Skeletal muscle cell (primary cell): ENCODE measurements at regions not wholly inside any gene's neighbourhood (a gene's known extent, or its start where the extent isn't known, plus 50 kb on each side); places are given as distances from the start of the nearest gene placed in this dataset.

Source experiments
- DNase-seq: peaks from one replicate; pipeline ENCODE4 v3.0.0-alpha.2; 2010; ENCODE audit warnings: low read depth
- H3K4me3 ChIP-seq: 2 replicates; pipeline ENCODE4 v1.5.1; 2011; ENCODE audit warnings: low read depth, mild to moderate bottlenecking, control low read depth, low read length, moderate library complexity

DNA sequence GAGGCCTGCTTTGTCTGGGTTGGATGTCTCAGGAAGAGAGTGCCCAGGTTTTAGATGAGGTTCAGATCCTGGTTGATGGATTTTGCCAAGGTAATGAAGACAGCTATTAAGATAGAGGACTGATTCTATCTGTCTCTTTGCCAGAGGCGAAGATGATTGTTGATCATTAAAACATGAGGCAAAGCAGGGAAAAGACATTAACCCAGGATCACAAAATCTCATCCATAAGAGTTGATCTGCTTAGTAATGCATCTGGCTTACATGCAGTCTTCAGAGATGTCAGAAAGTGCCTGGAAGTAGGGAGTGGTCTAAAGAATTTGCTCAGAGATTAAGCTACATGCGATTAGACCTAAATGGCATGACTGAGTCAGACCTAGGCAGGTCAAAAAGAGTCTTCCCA, 229.6 kb upstream of the PLD5 start:
- no peak for DNase-seq
- H3K4me3 ChIP-seq: no peak overlapping the region

DNA sequence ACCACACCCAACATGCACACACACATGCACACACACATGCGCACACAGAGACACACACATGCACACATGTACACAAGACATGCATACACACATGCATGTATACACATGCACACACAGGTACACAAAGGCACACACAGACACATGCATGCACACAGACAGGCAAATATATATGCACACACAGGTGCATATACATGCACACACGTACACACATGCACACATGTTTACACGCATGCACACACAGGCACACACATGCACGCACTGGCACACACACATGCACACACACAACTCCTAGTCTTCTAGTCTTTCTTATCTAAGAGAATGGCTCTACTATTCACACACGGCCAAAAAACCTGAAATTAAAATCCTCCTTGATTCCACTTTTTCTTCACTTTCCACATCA, 222.7 kb upstream of the PLD5 start:
- no peak overlapping the region for H3K4me3 ChIP-seq
- DNase-seq: no peak

DNA sequence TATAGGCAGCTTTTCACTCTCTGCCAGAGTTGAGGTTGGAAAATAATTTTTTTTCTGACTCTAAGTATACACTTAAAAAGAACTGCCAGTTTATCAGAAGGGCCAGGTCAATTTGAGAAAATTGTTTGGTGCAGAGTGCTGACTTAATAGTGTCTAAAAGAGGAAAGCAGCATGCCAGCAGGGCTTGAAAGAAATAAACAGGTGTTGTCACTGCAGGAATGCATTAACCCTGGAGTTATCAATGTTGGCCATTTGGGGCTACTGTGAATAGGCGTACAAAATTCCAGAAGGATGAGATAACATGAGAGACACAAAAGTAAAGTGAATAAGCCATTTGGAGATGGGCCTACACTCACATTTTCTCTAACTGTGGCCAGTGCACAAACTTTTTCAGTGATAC, 220.6 kb upstream of the PLD5 start:
- peak; percentile 16 for DNase-seq
- no peak overlapping the region for H3K4me3 ChIP-seq

DNA sequence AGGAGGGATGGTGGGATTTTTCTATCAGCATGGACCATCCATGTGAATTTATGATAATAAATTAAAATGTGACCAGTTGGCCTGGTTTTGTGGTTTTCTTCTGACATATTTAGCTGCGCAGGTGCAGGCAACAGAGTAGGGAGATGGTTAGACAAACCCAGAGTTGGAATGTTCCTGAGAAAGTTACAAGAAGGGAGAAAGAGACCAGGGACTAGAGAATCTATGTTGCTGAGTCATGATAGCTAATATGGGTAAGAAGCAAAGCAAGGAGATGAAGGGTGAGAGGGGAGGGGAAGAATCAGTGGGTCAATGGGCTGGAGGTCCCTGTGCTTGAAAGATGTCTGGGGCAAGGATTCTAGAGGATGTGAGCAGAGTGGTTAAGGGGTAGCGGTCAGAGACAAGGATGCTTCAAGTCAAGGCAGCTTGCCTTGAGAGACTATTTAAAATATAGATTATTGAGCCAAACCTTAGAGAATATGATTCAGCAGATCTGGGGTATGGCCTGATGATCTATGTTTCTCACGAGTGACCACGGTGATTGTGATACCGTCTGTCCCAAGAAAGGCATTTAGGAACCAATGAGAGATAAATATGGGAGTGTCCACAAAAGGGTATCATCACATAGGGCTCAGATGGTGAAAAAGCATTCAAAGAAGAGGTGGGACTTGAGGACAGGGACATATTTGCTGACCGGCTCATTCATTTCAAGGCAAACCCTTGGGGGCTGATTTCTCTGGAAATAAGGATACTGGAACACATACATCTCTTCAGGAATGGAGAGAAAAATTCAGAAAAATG, 219.7 kb upstream of the PLD5 start:
- DNase-seq: peak; percentile 22
- H3K4me3 ChIP-seq: no peak overlapping the region

DNA sequence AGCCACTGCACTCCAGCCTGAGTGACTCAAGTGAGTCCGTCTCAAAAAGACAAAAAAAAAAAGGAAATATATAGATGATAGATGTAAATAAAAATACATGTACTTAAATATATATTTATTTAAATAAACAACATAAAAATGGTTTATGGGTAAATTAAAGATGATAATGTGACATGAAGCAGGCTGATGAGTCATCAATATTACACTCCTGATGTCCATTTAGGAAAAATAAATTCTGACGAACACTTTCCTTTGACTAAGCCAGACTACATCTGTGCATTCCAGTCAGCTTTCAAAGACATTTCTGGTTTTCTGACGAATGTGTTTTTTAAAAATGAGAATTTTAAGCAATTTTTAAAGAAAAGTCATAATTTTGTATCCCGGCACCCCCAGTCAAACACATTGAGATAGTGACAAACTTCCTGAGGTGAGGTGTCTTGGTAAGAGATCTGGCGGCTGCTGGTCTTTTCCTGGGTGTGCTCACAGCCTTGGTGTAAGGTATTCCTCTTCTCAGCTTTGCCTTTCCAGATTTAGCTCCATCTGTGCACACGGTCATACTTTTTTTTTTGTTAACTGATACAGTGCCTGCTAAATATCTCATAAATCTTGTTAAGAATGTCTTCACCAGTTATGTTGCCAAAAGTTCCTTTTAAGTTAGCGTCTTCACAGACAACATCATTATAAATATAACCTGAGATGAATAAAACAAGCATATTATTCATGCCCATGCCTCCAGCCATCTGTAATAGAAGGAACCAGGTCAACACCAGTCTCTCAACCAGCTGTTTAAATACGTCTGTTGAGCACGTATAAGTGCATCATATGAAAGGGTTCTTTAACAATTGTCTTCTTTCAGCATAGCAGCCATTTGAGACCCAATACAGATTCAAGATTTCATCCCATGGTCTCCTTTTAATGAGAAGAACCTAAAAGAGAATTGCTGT, 214.5 kb upstream of the PLD5 start:
- no peak overlapping the region for H3K4me3 ChIP-seq
- peak; percentile 2 for DNase-seq

DNA sequence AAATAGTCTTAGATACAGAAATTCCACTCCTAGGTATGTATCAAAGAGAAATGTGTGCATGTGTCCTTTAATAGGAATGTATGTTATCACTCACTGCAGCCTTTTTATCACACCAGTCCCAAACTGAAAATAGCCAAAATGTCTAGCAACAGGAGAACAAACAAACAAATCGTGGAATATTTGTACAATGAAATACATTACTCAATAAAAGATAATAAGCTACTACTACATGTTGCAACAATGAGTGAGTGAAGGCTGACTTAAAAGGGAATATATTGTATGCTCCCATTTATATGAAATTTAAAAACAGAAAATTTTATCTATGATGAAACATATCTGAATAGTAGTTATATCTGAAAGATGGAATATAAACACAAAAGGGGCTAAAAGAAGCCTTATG, 212.1 kb upstream of the PLD5 start:
- no peak overlapping the region for H3K4me3 ChIP-seq
- DNase-seq: no peak

DNA sequence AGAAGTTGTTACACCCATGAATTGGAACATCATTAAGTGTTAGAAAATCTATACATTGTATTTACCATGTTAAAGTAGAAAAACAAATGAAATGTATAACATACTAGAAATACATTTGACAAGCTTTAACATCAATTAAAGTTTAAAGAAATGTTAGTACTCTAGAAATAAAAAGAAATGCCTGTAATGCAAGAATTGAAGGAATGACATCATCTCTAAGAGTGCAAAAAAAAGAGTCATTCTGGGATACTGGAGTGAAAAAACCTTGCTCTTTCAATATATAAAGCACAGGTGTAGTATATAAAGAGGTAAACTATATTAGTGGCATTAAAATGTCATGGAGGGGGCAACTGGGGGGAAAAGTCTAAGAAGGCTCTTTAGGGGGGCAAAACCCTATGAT, 210.8 kb upstream of the PLD5 start:
- no peak for DNase-seq
- no peak overlapping the region for H3K4me3 ChIP-seq

DNA sequence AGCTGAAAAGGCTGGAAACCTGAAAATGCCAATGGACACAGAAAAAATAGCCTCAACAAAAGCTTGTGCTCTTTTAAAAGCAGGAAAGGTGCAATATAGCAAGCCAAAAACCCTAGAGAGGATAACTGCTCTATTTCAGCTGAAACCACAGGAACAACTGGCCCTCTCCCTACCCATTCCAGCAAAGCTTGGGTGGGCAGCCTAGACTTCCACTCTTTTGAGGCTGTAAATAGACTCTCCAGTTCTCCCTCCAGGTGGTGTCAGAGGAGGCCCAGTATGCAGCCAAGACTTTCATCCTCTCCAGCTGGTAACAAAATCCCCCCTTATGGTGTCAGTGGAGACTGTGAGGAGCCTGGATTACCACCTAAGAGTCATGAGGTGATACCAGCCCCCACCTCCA, 206.9 kb upstream of the PLD5 start:
- no peak for DNase-seq
- no peak overlapping the region for H3K4me3 ChIP-seq

DNA sequence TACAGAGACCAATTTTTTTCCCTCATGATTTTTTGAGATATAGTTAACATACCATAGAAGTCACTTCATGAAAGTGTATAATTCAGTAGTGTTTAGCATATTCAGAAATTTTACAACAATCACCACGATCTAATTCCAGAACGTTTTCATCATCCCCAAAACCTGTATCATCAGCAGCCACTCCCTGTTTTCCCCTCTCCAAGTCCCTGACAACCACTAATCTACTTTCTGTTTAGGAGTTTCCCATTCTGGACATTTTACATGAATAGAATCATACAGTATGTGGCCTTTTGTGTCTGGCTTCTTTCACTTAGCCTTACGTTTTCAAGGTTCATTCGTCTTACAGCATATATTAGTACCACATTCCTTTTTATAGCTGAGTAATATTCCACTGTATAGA, 204.2 kb upstream of the PLD5 start:
- H3K4me3 ChIP-seq: no peak overlapping the region
- no peak for DNase-seq

DNA sequence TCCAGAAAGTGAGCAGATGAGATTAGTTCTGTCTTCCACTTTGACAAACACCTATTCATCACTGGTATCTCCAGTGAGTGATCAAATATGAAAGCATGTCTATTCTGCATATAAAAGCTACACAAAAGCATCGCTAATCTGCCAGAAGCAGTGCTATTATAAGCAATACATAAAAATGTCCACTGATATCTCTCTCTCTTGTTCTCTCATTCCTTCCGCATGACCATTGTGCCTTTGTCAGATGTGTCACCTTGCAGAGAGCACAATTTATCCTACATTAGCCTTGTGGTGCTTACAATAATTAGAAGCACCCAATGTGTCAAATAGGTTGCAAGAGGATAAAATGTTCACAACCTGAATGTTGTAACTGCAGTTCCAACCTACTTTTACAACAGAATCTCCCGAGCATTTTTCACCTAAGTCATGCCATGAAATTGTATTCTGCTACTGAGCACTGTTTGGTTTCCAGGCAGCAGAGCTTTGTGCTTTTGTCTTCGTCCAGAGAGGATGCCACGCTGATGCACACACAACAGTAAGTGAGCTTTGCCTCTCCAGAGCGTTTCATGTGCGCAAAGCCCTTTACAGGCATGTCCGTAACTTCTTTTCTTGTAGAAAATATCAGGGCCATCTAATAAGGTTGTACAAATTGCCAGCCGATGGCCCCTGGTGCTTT, 198.7 kb upstream of the PLD5 start:
- H3K4me3 ChIP-seq: no peak overlapping the region
- no peak for DNase-seq

DNA sequence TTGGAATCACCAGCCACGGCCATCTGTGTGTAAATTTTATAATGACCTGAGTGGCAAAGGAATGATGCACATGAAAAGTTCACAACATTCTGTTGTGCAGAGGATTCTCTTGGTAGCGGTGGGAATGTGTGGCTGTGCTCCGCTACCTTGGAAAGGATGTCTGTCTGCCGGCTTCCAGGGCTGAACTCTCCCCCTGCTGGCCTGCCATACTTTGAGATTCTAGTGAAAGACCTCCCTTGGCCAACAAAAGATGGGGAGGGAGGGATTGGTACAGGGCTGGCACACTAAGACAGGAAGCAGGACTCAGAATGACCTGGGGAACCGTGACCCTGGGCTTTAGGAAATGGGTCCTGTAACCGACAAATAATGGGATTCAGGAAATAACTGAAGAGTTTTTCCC, 194.5 kb upstream of the PLD5 start:
- H3K4me3 ChIP-seq: no peak overlapping the region
- DNase-seq: no peak

DNA sequence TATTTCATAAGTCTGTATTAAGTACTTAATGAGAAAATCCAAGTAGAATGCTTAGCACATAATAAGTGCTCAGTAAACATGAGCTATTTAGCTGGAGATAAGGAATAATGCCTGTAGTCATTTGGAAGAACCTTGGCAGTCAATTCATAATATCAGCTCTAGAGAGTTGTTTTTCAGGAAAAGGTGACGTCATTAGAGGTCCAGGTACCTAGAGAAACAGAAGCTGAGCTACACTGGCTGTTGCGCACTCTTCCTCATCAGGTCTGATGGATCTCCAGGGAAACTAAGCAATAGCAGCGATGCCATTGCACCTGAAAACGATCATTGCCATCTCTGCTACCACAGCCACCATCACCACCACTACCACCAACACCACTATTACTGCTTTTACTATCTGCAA, 187.8 kb upstream of the PLD5 start:
- no peak for DNase-seq
- H3K4me3 ChIP-seq: no peak overlapping the region

DNA sequence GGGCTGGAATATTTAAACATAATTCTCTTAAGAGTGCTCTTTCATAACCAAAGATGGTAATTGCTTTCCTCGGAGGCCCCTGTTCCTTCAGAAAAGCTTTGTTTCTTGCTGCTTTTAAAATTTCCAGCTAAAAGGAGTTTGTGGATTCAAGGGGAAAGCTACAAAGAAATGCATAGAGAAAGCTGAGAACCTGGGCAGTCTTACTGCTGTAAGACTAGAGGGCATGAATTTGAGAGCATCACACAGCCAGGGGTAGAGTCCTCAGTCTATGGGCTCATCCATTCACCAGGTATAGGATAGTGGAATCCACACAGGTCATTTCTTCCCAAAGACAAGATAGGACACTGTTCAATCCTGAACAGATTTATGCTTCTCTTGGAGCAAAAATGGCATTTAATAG, 186.3 kb upstream of the PLD5 start:
- DNase-seq: no peak
- no peak overlapping the region for H3K4me3 ChIP-seq

DNA sequence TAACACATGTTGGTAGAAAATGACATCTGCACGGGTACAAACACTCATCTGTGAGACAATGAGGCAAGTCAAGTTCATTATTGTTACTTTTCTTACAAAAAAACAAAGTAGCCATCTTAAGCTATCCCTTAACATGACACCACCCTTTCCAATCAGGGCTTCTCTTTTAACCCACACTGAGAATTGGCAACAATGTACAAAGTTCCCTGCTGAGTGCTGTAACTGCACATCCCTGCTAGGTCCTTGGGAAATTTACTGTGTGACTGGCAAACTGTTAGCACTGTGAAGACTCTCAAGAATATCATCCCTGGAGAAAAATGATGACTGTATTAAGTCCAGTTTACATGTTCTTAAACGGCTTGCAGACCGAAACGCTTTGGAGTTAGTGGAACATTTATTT, 185.8 kb upstream of the PLD5 start:
- no peak for DNase-seq
- H3K4me3 ChIP-seq: no peak overlapping the region

DNA sequence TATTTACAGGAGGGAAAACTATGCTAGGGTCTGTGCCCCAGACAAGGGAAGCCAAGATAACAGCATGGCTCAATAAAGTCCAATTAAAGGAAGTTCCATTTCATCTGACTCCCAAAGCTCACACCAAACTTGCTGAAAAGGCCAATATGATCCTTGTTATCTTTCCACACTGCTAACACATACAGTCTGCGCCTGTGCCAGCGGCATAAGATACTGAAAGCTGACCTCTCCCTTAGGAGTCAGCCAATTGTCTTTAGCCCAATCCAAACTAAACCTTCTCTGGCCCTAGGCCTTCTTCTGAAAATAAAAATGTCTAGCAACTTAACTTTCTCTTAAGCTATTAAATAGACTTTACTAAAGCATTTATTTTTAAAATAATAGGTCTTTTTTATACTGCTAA, 179.0 kb upstream of the PLD5 start:
- H3K4me3 ChIP-seq: no peak overlapping the region
- no peak for DNase-seq

DNA sequence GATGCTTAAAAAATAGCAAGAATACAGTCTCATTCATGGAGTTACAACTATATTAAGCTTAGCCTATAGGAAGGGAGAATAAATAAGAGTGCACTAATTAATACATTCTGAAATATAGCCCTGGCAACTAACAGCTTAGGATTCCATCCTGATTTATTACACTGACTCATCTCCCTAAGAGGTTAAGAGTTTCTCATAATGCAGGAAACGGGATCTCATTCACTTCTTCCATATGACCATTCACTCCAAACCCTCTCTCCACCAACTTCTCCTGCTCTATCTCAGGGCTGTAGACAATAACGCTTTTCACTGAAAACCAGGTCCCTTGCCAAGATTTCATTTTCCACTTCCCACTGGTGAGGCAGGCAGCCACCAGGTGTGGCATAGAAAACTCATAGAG, 168.5 kb upstream of the PLD5 start:
- DNase-seq: no peak
- no peak overlapping the region for H3K4me3 ChIP-seq

DNA sequence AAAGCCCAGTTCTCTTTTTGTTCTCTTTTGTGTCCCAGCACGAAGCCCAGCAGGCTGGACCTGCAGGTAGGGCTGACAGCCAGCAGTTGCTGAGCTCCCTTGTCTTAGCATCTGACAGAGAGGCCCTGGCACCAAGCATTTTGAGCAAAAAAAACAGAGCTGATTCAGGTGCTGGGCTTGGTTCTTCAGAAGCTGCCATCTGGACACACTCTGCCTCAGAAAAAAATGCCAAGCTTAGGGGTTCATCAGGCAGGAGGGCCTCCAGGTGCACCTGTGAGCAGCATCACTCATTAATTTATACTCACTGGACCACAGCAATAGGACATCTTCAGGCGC, 167.1 kb upstream of the PLD5 start:
- no peak overlapping the region for H3K4me3 ChIP-seq
- no peak for DNase-seq

DNA sequence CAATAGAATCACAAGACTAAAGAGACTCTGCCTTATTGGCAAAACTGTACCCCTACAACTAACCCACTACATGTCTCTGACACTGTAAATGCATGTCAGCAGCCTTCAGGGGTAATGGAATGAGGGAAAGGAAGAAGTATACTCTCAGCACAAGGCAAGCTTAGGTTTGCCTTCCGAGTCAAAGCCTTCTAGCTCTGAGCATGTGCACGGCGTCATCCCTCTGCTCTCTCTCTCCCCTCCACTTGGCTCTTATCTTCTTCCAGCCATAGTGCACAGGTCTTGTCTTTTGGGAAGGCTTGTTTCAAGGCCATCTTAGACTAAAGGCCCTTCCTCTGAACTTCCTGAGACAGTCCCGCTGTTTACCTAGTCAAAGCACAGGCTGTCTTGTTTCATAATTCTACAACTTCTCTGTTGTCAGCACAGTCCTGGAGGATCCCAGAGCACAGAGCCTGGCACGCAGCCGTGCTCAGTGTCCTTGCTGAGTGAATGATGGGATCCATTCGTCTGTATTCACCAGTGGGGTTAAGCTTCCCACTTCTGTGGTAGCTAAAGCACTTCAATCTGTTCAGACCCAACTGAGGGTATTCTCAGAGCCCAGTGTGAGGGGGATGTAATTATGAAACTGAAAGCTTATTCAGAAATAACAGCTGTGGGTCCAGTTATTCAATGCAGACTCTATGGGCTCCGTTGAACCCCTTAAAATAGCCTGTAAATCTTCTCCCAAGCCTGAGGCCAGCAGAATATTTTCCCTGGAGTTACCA, 166.5 kb upstream of the PLD5 start:
- no peak overlapping the region for H3K4me3 ChIP-seq
- no peak for DNase-seq

DNA sequence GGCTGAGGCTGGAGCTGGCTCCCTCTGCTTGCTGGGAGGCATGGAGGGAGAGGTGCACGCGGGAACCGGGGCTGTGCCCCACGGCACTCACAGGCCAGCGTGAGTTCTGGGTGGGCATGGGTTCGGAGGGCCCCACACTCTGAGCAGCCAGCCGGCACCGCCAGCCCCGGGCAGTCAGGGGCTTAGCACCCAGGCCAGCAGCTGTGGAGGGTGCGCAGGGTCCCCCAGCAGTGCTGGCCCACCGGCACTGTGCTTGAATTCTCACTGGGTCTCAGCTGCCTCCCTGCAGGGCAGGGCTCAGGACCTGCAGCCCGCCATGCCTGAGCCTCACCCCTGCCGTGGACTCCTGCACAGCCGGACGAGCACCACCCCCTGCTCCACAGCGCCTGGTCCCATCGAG, 164.9 kb upstream of the PLD5 start:
- H3K4me3 ChIP-seq: no peak overlapping the region
- no peak for DNase-seq
